ENCODE measurements at regions not wholly inside any gene's neighbourhood (a gene's known extent, or its start where the extent isn't known, plus 50 kb on each side); places are given as distances from the start of the nearest gene placed in this dataset.

DNA sequence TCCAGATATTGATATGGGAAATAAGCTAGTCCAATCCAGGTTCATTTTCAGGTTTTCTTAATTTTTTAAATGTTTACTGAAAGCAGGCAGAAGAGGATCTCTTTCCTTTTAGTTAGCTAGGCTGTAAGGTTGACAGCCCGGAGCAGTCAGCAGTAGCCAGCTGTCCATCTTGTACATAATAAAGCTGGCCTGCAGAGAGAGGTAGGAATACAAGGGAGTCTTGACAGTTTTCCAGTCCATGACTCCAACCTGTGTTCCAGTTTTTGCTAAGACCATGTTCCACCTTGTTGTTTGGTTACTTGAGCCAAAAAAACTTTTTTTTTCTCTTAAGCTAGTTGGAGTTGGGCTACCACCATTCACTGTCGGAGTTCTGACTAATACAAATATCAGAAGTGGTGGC, 402.7 kb upstream of the TEX13C start:
- TF ChIP-seq, protein P1, sequence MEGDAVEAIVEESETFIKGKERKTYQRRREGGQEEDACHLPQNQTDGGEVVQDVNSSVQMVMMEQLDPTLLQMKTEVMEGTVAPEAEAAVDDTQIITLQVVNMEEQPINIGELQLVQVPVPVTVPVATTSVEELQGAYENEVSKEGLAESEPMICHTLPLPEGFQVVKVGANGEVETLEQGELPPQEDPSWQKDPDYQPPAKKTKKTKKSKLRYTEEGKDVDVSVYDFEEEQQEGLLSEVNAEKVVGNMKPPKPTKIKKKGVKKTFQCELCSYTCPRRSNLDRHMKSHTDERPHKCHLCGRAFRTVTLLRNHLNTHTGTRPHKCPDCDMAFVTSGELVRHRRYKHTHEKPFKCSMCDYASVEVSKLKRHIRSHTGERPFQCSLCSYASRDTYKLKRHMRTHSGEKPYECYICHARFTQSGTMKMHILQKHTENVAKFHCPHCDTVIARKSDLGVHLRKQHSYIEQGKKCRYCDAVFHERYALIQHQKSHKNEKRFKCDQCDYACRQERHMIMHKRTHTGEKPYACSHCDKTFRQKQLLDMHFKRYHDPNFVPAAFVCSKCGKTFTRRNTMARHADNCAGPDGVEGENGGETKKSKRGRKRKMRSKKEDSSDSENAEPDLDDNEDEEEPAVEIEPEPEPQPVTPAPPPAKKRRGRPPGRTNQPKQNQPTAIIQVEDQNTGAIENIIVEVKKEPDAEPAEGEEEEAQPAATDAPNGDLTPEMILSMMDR (conservative IDR thresholded peaks at IDR 0.05; ENCODE audit: low read length), result no peak
- TF ChIP-seq EZH2phosphoT487 (IDR thresholded peaks at IDR 0.05; ENCODE audit: borderline replicate concordance), result no peak
